ENCODE measurements at regions not wholly inside any gene's neighbourhood (a gene's known extent, or its start where the extent isn't known, plus 50 kb on each side); places are given as distances from the start of the nearest gene placed in this dataset.

GRCh38 chr2:4762951-4763376 lies 929.2 kb upstream of the SOX11 start:
- ChIA-PET CTCF (interaction anchor here (0.5 to 6.2 kb wide), 20 partner anchors 9 to 1088 kb away, joined by 3 to 30 read pairs (median 3); no protein-coding TSS in a partner anchor), POLR2A (no interaction called here)
- H3K36me3 Mint-ChIP-seq (ENCODE audit: insufficient read depth, unreplicated experiment): no peaks in the 10 kb centered on the region
- no peak overlapping the region for H3K4me3 Mint-ChIP-seq (ENCODE audit: unreplicated experiment)
- H3K9me3 Mint-ChIP-seq (ENCODE audit: unreplicated experiment): no peaks in the 10 kb centered on the region
- peak; percentile 50 for DNase-seq (ENCODE audit: unreplicated experiment)
- peaks cover 8% of the 10 kb centered on the region for H3K4me1 Mint-ChIP-seq (ENCODE audit: insufficient read depth, unreplicated experiment)
- no TSS peak for BruUV-seq (replicated peaks)
- no peaks in the 10 kb centered on the region for H3K27me3 Mint-ChIP-seq (ENCODE audit: insufficient read depth, unreplicated experiment)
- peak; percentile 64 for TF ChIP-seq CTCF (IDR thresholded peaks at IDR 0.05; ENCODE audit: unreplicated experiment)
- H3K27ac Mint-ChIP-seq (ENCODE audit: low read depth, unreplicated experiment): peak overlapping the region; percentile 63
- intact Hi-C loops (cut with micrococcal nuclease): loop anchor here (1.0 to 5.0 kb wide), 3 partner anchors 586 to 1035 kb away; no protein-coding TSS in a partner anchor

DNA sequence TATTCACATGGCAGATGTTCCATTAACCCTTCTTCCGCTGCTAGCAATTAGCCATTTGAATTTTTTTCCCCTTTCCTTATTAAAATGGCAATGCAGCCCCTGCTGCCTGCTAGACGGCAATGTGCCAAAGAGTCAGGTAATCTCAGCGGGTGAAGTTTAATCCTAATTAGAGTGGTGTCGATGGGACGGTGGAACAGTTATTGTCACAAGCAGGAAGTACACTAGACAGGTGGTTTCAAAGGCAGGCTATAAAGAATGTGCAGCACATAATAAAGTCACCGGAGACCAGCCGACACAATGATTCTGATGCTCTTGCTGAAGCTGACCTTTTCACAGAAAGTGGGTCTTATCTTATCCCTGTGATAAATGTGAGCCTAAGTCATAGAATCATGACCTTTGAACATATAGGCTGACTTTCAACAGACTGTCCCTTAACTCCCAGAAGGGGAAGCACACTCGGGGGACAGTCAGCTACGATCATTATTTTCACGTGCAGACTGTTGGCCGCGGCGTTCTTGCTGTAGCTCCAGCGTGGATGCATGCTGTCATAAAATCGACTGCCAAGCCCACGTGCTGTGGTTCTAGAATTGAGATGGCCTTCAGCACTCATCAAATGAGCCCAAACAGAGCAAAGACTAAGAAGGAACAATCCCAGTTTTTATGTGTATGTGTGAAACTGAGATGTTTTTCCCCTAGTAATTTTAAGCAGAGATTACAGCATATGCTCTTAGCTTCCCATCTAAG lies 926.2 kb upstream of the SOX11 start:
- BruUV-seq (replicated peaks): no TSS peak
- no peak for DNase-seq (ENCODE audit: unreplicated experiment)
- POLR2A ChIA-PET: no interaction called here
- no peaks in the 10 kb centered on the region for H3K27me3 Mint-ChIP-seq (ENCODE audit: insufficient read depth, unreplicated experiment)
- H3K9me3 Mint-ChIP-seq (ENCODE audit: unreplicated experiment): no peaks in the 10 kb centered on the region
- intact Hi-C loops (cut with micrococcal nuclease): no loop called here
- H3K36me3 Mint-ChIP-seq (ENCODE audit: insufficient read depth, unreplicated experiment): no peaks in the 10 kb centered on the region
- no peak overlapping the region for H3K4me3 Mint-ChIP-seq (ENCODE audit: unreplicated experiment)
- no peak overlapping the region for H3K27ac Mint-ChIP-seq (ENCODE audit: low read depth, unreplicated experiment)
- CTCF ChIA-PET: no interaction called here
- no peak for TF ChIP-seq CTCF (IDR thresholded peaks at IDR 0.05; ENCODE audit: unreplicated experiment)
- H3K4me1 Mint-ChIP-seq (ENCODE audit: insufficient read depth, unreplicated experiment): peaks cover 8% of the 10 kb centered on the region

GRCh38 chr2:4775668-4776067 lies 916.5 kb upstream of the SOX11 start:
- Mint-ChIP-seq H3K27me3 (ENCODE audit: insufficient read depth, unreplicated experiment) (no peaks in the 10 kb centered on the region), H3K4me1 (ENCODE audit: insufficient read depth, unreplicated experiment) (peaks cover 5% of the 10 kb centered on the region), H3K27ac (ENCODE audit: low read depth, unreplicated experiment) (no peak overlapping the region), H3K4me3 (ENCODE audit: unreplicated experiment) (no peak overlapping the region), H3K36me3 (ENCODE audit: insufficient read depth, unreplicated experiment) (no peaks in the 10 kb centered on the region), H3K9me3 (ENCODE audit: unreplicated experiment) (peaks cover 6% of the 10 kb centered on the region)
- intact Hi-C loops (cut with micrococcal nuclease): no loop called here
- no peak for DNase-seq (ENCODE audit: unreplicated experiment)
- ChIA-PET POLR2A (interaction anchor here (0.5 kb wide), 1 partner anchor 370 kb away, joined by 3 read pairs; no protein-coding TSS in a partner anchor), CTCF (interaction anchor here (1.2 kb wide), 1 partner anchor 13 kb away, joined by 4 read pairs; no protein-coding TSS in a partner anchor)
- no peak for TF ChIP-seq CTCF (IDR thresholded peaks at IDR 0.05; ENCODE audit: unreplicated experiment)
- no TSS peak for BruUV-seq (replicated peaks)

DNA sequence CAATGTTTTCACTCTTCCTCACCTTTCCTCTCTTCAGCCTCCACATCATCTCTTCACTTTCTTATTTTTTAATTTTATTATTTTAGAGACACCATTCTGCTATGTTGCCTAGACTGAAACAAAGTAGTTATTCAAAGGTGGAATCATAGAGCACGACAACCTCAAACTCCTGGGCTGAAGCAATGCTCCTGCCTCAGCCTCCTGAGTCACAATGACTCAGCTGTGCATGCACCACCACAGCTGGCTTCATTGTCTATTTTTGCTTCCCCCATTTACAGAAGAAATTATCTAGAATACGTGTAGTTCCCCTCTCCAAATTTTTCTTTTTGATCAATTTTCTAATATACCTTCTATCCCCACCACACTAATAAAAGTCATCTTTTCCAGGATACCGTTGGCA lies 911.5 kb upstream of the SOX11 start:
- peak; percentile 11 for DNase-seq (ENCODE audit: unreplicated experiment)
- no peak for TF ChIP-seq CTCF (IDR thresholded peaks at IDR 0.05; ENCODE audit: unreplicated experiment)
- ChIA-PET POLR2A (no interaction called here), CTCF (no interaction called here)
- no TSS peak for BruUV-seq (replicated peaks)
- no peak overlapping the region for H3K27ac Mint-ChIP-seq (ENCODE audit: low read depth, unreplicated experiment)
- intact Hi-C loops (cut with micrococcal nuclease): no loop called here
- no peak overlapping the region for H3K4me3 Mint-ChIP-seq (ENCODE audit: unreplicated experiment)
- peaks cover 12% of the 10 kb centered on the region for H3K4me1 Mint-ChIP-seq (ENCODE audit: insufficient read depth, unreplicated experiment)
- H3K27me3 Mint-ChIP-seq (ENCODE audit: insufficient read depth, unreplicated experiment): no peaks in the 10 kb centered on the region
- H3K36me3 Mint-ChIP-seq (ENCODE audit: insufficient read depth, unreplicated experiment): no peaks in the 10 kb centered on the region
- peaks cover 15% of the 10 kb centered on the region for H3K9me3 Mint-ChIP-seq (ENCODE audit: unreplicated experiment)
